ENCODE measurements at regions not wholly inside any gene's neighbourhood (a gene's known extent, or its start where the extent isn't known, plus 50 kb on each side); places are given as distances from the start of the nearest gene placed in this dataset.

GRCh38 chr16:17676171-17676570 is 205.4 kb upstream of the XYLT1 start:
- TF ChIP-seq EZH2 (IDR thresholded peaks at IDR 0.05) = no peak
- TF ChIP-seq POLR2AphosphoS5 (IDR thresholded peaks at IDR 0.05; ENCODE audit: borderline replicate concordance, low read depth, low read length) = no peak
- no peak for TF ChIP-seq FOXP2 (optimal IDR thresholded peaks at IDR 0.05; ENCODE audit: control extremely low read depth, extremely low read length, insufficient read depth)

Data from SK-N-MC (cell line).